GM12874 (cell line): ENCODE measurements at regions not wholly inside any gene's neighbourhood (a gene's known extent, or its start where the extent isn't known, plus 50 kb on each side); places are given as distances from the start of the nearest gene placed in this dataset.

ENCODE experiments used
- CTCF ChIP-seq: IDR thresholded peaks from 2 replicates; pipeline ENCODE4 v1.5.1; 2011; ENCODE audit warnings: low read depth, mild to moderate bottlenecking, control low read depth, low read length, moderate library complexity; ENCODE audit not compliant: insufficient read depth

DNA sequence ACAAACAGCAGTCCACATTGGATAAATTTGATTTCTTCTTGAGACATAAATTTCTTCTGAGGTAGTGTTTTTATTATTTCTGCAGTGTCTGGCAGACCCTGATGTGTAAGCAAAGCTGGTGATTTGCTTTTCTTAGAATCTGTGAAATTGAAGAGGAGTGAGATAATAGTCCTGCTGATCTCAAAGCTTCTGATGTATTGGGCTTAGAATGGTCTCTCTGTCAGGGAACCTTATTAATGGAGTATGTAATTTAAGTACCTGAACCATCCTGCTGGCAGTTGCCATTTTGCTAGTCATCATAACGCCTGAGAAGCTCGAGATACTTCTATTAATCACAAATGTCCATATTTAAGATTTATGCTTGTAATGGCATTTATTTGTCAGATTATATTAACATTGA, 464.5 kb upstream of the PRICKLE1 start:
- no peak for TF ChIP-seq CTCF

DNA sequence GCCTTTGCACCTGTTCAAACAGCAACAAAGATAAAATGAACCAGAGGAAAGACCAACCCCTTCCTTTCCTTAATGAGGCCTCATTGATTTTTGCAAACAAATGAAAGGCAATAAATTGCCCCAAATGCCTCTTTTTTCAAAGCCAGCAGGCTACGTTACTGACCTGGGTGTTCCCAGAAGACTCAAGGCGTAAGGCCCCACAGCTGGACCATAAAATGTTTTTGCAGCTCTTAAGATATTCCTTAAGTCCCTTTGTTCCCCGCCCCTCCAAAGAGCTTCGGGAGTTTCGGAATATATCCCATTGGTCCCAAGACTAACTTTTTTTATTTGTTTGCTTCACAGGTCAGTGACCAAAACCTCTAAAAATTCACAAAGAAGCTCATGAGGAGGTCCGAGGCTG, 462.9 kb upstream of the PRICKLE1 start:
- TF ChIP-seq CTCF: no peak

GRCh38 chr12:43044241-43044640, 454.7 kb upstream of the PRICKLE1 start:
- TF ChIP-seq CTCF: no peak

GRCh38 chr12:43038991-43039390, 449.4 kb upstream of the PRICKLE1 start:
- no peak for TF ChIP-seq CTCF

GRCh38 chr12:43029971-43030370, 440.4 kb upstream of the PRICKLE1 start:
- no peak for TF ChIP-seq CTCF

DNA sequence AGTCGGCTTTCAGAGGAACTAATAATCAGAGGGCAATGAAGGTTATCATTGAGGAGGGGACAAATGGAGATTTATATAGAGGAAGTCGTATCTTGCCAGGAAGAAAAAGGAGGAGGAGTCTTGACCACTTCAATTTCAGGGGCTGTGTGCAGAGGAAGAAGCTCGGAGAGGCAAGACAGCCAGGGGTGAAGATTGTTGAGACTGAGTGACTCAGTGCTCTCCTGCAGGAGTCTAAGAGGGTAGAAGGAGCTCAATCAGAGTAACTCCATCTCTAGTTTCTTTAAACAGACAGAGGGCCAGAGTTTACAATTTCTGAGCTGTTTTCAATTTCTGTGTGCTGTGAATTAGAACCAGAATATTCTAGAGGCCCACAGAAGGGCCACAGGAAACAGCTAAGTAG, 439.3 kb upstream of the PRICKLE1 start:
- no peak for TF ChIP-seq CTCF

DNA sequence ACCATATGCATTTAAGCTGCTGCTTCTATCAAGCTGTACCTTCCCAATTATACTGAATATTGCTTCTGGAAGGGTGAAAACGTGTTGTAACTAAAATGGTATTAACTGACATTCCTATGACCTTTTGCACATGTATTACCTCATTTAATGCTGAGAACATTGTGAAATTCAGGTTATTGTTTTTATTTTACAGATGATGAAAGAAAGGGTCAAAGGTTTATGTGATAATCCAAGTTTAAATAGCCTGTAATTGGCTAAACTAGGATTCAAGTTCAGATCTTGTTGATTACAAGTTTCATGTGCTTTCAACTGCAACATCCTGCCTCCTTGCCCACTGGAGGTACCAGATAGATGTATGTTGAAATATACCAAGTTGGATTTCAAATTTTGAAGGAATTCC, 433.3 kb upstream of the PRICKLE1 start:
- no peak for TF ChIP-seq CTCF

- TF ChIP-seq CTCF: no peak
Measured at GRCh38 chr12:43015090-43015737, 425.7 kb upstream of the PRICKLE1 start.
